GM21367 (cell line): ENCODE measurements at regions not wholly inside any gene's neighbourhood (a gene's known extent, or its start where the extent isn't known, plus 50 kb on each side); places are given as distances from the start of the nearest gene placed in this dataset.
"Not testable (repeated sequence)": the region's sequence is repeated elsewhere in the genome, so short reads cannot be mapped to it uniquely, and the experiment has no call there.

ENCODE experiments used
- ATAC-seq: cut with Tn5 transposase; IDR thresholded peaks from one replicate; pipeline ENCODE4 v1.9.1; 2021; ENCODE audit not compliant: unreplicated experiment

- no peak for ATAC-seq
Measured at GRCh38 chr12:91506452-91506851, 323.8 kb upstream of the DCN start.

- no peak for ATAC-seq
Measured at GRCh38 chr12:91505006-91505405, 322.4 kb upstream of the DCN start.

- ATAC-seq, result no peak
Measured at GRCh38 chr12:91502208-91502607, 319.6 kb upstream of the DCN start.

DNA sequence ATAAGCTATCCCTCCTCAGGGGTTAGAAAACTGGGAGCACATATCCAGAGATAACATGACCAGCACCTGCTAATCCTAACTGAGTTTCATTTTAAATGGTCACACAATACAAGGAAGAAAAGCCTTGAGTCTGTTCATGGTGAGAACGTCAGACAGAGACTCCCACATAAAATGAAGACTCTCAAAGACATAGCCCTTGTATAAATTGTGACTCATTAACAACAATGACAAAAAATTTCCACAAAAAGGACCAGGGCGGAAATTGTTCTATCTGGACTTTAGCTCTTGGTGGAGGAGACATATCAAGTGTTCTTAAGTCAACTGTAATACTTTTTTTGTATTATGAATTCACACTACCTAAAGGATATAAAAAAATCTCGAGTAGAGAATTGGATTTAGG lies 313.7 kb upstream of the DCN start:
- no peak for ATAC-seq

GRCh38 chr12:91493308-91493707 lies 310.7 kb upstream of the DCN start:
- no peak for ATAC-seq

GRCh38 chr12:91492648-91493047 lies 310.0 kb upstream of the DCN start:
- no peak for ATAC-seq

DNA sequence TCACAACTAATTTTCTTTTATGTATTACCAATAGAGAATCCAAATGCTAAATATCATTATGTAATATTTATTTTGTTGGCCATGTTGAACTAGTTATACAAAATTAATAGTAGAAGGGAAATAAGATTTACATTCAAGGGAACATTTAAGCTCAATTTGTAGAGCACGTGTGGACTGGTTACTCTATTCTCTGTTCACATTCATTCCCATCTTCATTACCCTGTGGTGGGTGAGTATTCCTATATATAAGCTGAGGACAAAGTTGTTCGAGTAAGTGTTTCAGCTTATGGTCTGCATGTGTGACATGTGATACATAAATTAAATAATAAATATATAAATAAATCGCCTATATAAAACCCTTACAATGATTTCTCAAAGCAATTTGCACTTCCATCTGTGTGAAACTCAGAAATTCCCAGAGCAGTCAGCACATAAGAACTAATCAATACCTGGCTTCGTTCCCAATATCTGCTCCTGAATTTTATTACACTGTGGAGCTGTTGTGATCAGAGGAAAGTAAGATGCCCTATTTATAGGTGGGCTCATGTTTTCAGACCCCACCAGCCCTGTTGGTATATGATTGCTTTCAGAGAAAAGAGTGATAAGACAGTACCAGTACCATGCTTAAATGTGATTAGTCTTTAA lies 308.2 kb upstream of the DCN start:
- no peak for ATAC-seq

- no peak for ATAC-seq
Measured at GRCh38 chr12:91483471-91483985, 300.9 kb upstream of the DCN start.

DNA sequence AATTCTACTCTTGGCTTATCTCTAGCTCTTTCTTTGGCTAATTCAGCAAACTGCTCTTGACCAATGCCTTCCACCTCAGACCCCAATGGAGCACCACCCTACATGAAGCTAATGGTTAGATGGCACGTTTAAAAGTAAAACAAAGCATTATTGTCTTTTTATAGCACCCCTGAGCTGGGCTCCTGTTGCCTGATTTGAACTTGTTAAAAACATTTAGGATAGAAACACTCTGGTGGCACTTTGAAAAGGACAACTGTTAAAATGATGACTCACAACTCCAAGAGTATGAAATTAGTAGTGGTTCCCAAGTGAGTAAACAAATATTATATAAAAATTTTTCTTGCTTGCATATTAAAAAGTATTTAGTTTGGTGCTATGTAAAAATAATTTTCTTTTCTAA lies 299.6 kb upstream of the DCN start:
- ATAC-seq, result no peak

GRCh38 chr12:91478500-91478899 lies 295.9 kb upstream of the DCN start:
- no peak for ATAC-seq

GRCh38 chr12:91467686-91468085 lies 285.1 kb upstream of the DCN start:
- ATAC-seq, result no peak

DNA sequence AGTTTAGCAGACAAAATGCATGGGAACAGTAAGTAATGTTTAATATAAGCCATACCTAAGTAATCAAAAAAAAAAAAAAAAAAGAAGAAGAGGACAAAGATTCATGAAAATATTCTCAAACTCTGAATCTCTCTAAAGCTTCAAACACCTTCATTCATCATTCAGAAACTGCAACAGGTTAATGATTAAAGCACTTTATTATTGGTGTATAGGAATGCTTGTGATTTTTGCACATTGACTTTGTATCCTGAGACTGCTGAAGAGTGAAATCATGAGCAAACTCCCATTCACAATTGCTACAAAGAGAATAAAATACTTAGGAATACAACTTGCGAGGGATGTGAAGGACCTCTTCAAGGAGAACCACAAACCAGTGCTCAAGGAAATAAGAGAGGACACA lies 278.4 kb upstream of the DCN start:
- no peak for ATAC-seq

DNA sequence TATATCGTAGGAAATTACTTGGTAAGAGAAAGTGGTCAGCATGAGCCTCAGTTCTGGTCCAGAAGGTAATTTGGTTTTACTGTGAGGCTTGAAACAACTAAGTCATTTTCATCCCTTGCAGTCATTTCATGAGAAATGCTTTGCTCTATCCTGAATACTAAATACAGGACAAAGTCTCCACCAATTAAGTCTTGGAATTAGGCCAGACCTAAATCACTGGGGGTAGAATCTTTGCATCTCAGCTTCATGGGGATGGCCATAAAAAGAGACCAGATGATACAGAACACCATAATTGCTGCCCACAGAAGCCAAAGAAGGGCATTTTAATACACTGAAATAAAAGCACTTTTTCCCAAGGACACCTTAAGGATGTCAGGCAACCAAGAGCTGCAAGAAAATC lies 277.9 kb upstream of the DCN start:
- ATAC-seq, result no peak

DNA sequence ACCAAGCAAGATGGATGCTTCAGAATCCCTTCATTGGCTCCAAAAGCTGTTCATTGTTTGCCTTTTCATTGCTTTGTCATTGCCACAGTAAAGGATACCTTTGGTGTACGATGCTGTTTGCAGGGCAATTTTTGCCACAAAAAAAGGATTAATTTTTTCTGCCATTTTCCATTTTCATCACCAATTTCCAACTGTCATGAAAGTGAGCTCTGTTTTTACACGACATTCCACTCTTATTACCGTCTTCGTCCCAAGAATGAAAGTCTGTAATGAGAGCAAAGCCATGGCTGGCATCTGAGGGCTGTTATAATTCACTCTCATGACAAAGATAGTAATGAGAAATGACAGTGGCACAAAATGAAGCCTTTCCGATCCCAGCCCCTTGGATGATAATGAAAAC lies 272.7 kb upstream of the DCN start:
- ATAC-seq, result no peak

DNA sequence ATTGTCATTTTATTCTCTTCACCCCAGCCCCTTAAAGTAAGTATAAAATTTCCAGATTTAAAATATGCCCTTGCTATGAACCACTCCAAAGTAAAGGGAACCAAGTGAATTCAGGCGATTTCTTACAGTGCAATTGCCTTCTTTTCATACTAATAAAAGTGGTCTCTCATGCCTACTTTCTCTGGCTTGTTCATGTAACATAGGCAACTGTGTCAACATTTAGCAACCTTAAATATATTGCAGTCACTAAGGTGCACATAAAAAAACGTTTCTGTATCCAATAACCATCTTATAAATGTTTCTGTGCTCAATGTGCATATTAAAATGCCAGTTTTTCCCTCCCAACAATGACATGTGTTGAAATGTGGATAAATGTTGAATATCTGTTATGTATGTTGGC lies 271.6 kb upstream of the DCN start:
- ATAC-seq, result no peak

DNA sequence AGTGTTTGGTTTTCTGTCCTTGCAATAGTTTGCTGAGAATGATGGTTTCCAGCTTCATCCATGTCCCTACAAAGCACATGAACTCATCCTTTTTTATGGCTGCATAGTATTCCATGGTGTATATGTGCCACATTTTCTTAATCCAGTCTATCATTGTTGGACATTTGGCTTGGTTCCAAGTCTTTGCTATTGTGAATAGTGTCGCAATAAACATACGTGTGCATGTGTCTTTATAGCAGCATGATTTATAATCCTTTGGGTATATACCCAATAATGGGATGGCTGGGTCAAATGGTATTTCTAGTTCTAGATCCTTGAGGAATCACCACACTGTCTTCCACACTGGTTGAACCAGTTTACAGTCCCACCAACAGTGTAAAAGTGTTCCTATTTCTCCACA lies 269.8 kb upstream of the DCN start:
- ATAC-seq, result not testable (repeated sequence)

GRCh38 chr12:91441993-91442952 lies 259.7 kb upstream of the DCN start:
- no peak for ATAC-seq

DNA sequence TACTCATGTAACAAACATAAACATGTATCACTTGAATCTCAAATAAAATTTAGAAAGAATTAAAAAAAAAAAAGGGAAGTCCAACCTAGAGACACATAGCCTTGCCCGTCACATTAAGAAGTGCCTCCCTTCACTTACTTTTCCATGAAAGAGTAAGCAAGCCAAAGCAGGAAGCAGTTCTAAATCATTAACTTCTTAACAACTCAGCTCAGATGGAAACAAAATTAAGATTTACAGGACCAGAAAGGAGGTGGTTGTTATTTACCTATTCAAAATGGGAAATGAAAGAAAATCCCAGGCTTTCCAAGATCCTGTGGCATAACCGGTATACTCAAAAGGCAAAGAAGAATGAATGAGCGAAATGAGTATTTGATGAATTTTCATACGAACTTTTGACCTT lies 258.6 kb upstream of the DCN start:
- ATAC-seq, result no peak

DNA sequence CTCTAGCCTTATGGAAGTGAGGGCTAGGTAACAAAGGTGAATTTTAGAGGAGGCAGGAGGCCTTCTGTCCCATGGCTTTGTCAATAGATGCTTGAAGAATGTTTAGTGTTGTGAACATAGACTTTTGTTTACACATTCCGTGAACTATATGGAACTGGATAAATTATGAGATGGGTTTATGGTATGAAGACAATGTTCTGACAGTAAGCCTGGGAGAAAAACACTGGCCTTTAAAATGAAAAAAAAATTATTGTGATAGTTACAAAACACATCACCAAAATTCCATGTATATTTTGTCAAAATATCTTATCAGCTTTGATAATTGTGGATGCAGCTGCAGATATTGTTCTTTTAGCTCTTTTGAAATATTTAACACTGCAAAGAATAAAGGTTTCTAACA lies 251.5 kb upstream of the DCN start:
- ATAC-seq, result no peak

- no peak for ATAC-seq
Measured at GRCh38 chr12:91432755-91433154, 250.1 kb upstream of the DCN start.

- ATAC-seq, result no peak
Measured at GRCh38 chr12:91432089-91432488, 249.5 kb upstream of the DCN start.

DNA sequence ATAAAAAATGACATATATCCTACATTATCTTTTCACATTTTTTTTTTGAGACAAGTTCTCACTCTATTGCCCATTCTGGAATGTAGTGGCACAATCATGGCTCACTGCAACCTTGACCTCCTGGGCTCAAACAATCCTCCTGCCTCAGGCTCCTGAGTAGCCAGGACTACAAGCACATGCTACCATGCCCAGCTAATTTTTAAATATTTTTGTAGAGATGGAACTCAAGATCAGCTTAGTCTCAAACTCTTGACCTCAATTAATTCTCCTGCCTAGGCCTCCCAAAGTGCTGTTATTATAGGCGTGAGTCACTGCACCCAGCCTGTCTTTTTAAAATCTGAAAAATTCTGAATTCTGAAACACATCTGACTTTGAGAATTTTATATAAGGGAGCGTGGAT lies 241.9 kb upstream of the DCN start:
- no peak for ATAC-seq
